BLaER1 (cell line): ENCODE measurements at regions not wholly inside any gene's neighbourhood (a gene's known extent, or its start where the extent isn't known, plus 50 kb on each side); places are given as distances from the start of the nearest gene placed in this dataset.

Experiments used
- H3K27ac ChIP-seq: shearing (Covaris generic); formaldehyde crosslinking; 2 replicates; pipeline ENCODE4 v1.8.1; 2022
- H3K27me3 ChIP-seq: shearing (Covaris generic); formaldehyde crosslinking; 2 replicates; pipeline ENCODE4 v1.8.1; 2022
- H3K36me3 ChIP-seq: shearing (Covaris generic); formaldehyde crosslinking; 2 replicates; pipeline ENCODE4 v1.8.1; 2022
- H3K4me1 ChIP-seq: shearing (Covaris generic); formaldehyde crosslinking; 2 replicates; pipeline ENCODE4 v1.8.1; 2022
- H3K4me2 ChIP-seq: shearing (Covaris generic); formaldehyde crosslinking; 2 replicates; pipeline ENCODE4 v1.8.1; 2022
- H3K4me3 ChIP-seq: shearing (Covaris generic); formaldehyde crosslinking; 2 replicates; pipeline ENCODE4 v1.8.1; 2022
- H3K9ac ChIP-seq: shearing (Covaris generic); formaldehyde crosslinking; 2 replicates; pipeline ENCODE4 v1.8.1; 2022
- H3K9me3 ChIP-seq: shearing (Covaris generic); formaldehyde crosslinking; 2 replicates; pipeline ENCODE4 v1.8.1; 2022
- H4K20me1 ChIP-seq: shearing (Covaris generic); formaldehyde crosslinking; 2 replicates; pipeline ENCODE4 v1.8.1; 2022
- Cebpa-rat ChIP-seq: shearing (Covaris generic); IDR thresholded peaks from 2 replicates; pipeline ENCODE4 v1.8.1; 2022

DNA sequence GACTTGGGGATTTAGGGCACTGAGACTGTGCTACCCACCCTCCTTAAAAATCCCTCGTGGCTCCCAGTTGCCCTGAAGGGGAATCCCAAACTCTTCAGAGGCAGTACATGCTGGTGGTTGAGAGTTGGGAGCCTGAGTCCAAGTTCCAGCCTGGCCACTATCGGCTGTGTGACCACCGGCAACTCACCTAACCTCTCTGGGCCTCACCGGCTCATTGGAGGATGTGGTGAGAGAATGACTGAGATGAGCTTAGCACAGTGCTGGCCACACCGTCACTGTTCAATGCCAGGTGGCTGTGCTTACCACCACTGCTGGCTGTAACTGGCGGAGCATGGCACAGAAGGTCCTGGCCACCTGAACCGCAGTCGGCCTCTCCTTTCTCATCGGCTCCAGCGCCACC is 200.2 kb downstream of the C9orf50 start:
- Histone ChIP-seq H3K9ac (no peak overlapping the region), H3K4me1 (peaks cover 84% of the 10 kb centered on the region), H3K36me3 (no peaks in the 10 kb centered on the region), H4K20me1 (no peaks in the 10 kb centered on the region), H3K27me3 (no peaks in the 10 kb centered on the region), H3K9me3 (no peaks in the 10 kb centered on the region), H3K27ac (0 out of 2 replicates have a peak overlapping the region, but pooled peaks have one; percentile 9), H3K4me2 (no peak overlapping the region), H3K4me3 (no peak overlapping the region)
- no peak for TF ChIP-seq Cebpa-rat

DNA sequence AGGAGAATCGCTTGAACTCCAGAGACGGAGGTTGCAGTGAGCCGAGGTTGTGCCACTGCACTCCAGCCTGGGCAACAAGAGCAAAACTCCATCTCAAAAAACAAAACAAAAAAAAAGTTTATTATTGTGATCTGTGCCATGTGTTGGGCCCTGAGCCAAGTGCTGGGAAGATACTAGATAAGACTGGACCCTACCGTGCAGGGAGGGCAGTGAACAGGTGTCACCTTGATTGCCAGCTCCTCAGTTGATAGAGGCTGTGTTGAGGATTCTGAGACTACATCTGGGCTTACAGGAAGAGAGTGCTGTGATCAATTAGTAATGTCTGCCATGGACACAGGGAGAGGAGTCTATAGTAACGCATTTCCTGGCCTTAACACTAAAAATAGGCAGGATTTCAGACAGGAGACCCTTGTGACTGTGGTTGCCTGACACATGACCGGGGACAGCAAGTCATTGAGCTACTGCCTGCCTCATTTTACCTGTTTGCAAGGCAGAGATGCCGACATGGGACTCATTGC is 201.5 kb downstream of the C9orf50 start:
- H3K27ac ChIP-seq: no peak overlapping the region
- no peak for TF ChIP-seq Cebpa-rat

DNA sequence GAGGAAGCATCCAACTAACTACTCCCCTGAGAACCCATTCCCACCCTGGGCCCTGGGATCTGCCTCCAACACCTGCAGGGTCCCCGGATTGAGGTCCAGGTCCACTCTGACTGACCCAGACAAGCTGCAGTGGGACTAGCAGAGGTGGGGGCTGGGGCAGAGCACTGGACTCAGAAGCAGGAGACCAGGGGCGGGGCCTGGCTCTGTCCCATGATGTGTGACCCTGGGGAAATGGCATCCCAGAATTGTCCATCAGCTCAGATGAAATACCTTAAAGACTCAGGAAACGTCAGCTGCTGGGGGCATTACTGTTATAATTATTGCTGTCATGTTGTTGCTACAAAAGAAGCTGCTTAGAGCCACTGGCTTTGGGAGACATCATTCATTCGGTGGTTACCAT is 202.4 kb downstream of the C9orf50 start:
- no peaks in the 10 kb centered on the region for H3K27me3 ChIP-seq
- H3K4me1 ChIP-seq: peaks cover 86% of the 10 kb centered on the region
- H3K27ac ChIP-seq: no peak overlapping the region
- peak overlapping the region; percentile 17; the same call in 1 of the 2 replicates for H3K4me2 ChIP-seq
- H3K9me3 ChIP-seq: no peaks in the 10 kb centered on the region
- H3K9ac ChIP-seq: no peak overlapping the region
- no peak for TF ChIP-seq Cebpa-rat
- H3K4me3 ChIP-seq: no peak overlapping the region
- H3K36me3 ChIP-seq: no peaks in the 10 kb centered on the region
- no peaks in the 10 kb centered on the region for H4K20me1 ChIP-seq

More for the DNA sequence above, 201.5 kb downstream of the C9orf50 start:
- no peaks in the 10 kb centered on the region for H3K27me3 ChIP-seq
- H3K9me3 ChIP-seq: no peaks in the 10 kb centered on the region
- no peaks in the 10 kb centered on the region for H3K36me3 ChIP-seq
- no peak overlapping the region for H3K4me3 ChIP-seq
- no peak overlapping the region for H3K4me2 ChIP-seq
- no peak overlapping the region for H3K9ac ChIP-seq
- no peaks in the 10 kb centered on the region for H4K20me1 ChIP-seq
- peaks cover 89% of the 10 kb centered on the region for H3K4me1 ChIP-seq

DNA sequence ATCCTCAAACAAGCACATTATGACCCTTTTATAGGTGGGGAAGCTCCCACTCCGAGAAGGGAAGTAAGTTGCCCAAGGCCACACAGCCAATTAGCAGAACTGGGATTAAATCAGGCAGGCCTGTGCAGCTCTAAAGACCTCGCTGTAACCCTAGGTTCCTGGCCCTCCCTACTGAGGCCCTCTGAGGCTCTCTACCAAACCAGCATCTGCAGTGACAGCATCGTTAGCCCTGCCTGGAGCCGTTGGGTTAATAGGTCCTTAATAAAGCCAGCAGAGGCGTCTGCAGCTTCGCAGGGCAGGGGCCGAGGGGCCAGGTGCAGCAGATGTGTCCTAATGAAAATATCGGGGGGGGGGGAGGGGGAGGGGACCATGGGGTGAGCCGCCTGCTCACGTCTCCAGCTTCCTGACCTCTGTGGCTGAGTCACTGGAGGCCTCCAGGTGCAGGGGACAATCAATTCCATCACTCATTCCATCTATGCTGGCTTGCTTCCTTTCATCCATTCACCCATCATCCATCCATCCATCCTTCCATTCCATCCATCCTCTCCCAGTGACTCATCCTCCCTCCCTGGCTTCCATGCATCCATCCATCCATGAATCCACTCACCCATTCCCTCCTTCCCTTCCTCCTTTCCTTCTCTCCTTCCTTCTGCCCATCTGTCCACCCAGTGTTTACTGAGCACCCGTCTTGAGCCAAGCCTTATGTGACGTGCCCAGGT is 203.9 kb downstream of the C9orf50 start:
- Histone ChIP-seq H3K27ac (peak overlapping the region; percentile 65), H3K4me3 (no peak overlapping the region), H3K27me3 (no peaks in the 10 kb centered on the region), H3K9ac (0 out of 2 replicates have a peak overlapping the region, but pooled peaks have one; percentile 24), H3K4me1 (peaks cover 84% of the 10 kb centered on the region), H4K20me1 (no peaks in the 10 kb centered on the region), H3K36me3 (no peaks in the 10 kb centered on the region), H3K9me3 (no peaks in the 10 kb centered on the region), H3K4me2 (peak overlapping the region; percentile 100)
- TF ChIP-seq Cebpa-rat: no peak

DNA sequence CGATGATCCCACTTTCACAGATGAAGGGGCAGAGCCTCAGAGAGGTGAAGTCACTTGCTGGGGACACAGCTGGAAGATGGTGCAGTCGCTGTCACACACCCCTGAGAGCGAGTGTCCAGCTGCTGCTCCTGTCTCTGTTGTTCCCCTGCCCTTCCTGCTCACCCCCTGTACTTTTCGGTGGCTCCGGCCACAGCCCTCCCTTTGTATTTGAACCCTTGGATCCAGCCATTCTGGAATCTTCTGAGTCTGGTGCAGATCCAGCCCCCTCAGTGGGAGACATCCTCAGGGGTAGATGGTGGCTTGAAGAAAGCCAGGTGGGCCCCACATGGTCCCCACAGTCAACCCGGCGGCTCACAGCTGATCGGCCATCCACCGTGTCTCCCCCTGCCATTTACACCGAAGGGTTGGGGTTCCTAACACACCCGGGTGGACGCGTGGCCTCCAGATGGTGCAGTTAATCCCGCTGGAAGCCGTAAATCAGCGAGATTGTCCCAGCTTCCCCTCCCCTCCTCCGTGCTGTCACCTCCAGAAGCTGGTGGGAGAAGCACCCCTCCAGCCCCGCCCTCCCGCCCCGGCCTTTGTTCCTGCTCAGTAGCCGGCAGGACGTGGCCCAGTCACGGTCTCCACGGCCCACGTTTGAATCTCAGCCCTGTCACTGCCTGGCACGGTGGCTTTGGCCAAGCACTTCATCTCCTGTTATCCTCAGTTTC is 204.8 kb downstream of the C9orf50 start:
- Histone ChIP-seq H3K27ac (peak overlapping the region; percentile 100), H3K4me1 (peaks cover 92% of the 10 kb centered on the region), H3K9ac (peak overlapping the region; percentile 40; the same call in 1 of the 2 replicates), H3K4me2 (peak overlapping the region; percentile 100), H3K9me3 (no peaks in the 10 kb centered on the region), H4K20me1 (no peaks in the 10 kb centered on the region), H3K36me3 (no peaks in the 10 kb centered on the region), H3K27me3 (no peaks in the 10 kb centered on the region), H3K4me3 (no peak overlapping the region)
- TF ChIP-seq Cebpa-rat: no peak

DNA sequence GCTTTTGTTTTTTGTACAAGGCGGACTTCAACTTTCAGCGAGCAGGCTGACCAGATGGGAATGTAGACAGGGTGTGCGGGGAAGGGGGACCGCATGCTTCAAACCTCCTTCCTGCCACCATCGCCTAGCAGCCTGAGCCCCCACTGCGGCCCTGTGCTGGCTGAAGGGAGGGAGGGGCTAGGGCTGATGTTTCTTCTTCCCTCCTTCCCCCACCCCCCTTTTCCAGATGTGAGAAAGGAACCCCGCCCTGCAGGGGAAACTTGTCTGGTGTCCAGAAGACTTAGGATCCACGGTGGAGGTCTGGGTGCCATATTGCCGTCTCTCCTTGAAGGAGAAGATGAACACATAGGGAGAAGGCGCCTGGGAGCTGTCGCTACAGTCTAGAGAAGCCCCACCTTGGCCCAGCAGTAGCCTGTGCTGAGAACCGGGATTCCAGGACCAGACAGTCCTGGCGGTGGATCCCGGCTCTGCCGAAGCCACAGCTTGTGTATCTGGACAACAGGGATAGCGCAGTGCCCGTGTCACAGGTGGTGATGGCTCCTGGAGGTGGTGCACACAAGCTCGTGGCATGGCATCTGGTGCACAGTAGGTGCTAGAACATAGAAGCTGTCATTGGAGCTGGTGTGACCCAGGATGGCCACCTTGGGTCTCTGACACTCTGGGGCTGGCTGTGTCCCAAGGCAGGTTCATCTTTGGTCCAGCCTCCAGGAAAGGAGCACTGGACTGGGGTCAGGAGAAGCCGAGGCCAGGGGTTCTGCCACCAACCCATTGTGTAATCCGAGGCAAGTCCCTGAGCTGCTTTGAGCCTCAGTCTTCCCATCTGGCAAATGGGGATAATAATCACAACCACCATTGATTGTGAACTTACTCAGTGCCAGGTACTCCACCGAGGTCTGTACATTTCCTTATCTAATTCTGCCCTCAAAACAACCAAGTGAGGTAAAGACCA is 205.6 kb downstream of the C9orf50 start:
- H3K4me3 ChIP-seq: no peak overlapping the region
- no peaks in the 10 kb centered on the region for H3K27me3 ChIP-seq
- peak overlapping the region; percentile 98 for H3K9ac ChIP-seq
- no peaks in the 10 kb centered on the region for H4K20me1 ChIP-seq
- peak overlapping the region; percentile 100 for H3K4me2 ChIP-seq
- no peak for TF ChIP-seq Cebpa-rat
- peaks cover 6% of the 10 kb centered on the region for H3K9me3 ChIP-seq
- H3K27ac ChIP-seq: peak overlapping the region; percentile 100
- no peaks in the 10 kb centered on the region for H3K36me3 ChIP-seq
- H3K4me1 ChIP-seq: peaks cover 85% of the 10 kb centered on the region

DNA sequence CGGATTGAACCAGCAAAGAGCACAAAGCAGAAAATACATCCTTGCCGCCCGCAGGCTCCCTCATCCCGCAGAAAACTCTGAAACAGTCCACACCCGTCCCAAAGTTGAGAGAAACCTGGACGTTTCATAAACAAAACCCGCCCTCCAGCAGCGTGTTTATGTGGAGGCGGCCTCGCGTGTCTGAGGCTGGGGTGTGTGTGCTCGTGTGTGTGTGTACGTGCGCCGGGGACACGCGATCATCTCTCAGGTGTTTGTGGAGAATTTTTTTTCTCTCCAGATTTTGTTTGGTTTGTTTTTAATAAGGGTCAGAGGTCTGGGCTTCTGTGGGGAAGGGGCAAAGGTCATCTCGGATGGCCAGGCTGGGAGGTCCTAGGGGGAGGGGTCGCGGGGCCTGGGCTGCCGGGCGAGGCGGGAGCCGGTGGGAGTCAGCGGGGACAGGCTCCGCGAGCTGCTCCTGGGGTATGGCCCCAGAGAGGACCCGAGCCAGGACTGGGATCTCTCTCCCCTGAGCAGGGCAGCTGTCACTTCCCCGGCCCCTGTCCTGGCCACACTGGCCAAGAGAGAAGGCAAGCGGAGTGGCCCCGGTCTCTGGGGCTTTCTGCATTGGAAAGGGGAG is 206.4 kb downstream of the C9orf50 start:
- Histone ChIP-seq H3K9ac (peak overlapping the region; percentile 98), H3K36me3 (no peaks in the 10 kb centered on the region), H4K20me1 (no peaks in the 10 kb centered on the region), H3K27ac (peak overlapping the region; percentile 100), H3K4me2 (peak overlapping the region; percentile 100), H3K27me3 (no peaks in the 10 kb centered on the region), H3K4me1 (peaks cover 82% of the 10 kb centered on the region), H3K9me3 (peaks cover 12% of the 10 kb centered on the region), H3K4me3 (peak overlapping the region; percentile 66)
- TF ChIP-seq Cebpa-rat: no peak

DNA sequence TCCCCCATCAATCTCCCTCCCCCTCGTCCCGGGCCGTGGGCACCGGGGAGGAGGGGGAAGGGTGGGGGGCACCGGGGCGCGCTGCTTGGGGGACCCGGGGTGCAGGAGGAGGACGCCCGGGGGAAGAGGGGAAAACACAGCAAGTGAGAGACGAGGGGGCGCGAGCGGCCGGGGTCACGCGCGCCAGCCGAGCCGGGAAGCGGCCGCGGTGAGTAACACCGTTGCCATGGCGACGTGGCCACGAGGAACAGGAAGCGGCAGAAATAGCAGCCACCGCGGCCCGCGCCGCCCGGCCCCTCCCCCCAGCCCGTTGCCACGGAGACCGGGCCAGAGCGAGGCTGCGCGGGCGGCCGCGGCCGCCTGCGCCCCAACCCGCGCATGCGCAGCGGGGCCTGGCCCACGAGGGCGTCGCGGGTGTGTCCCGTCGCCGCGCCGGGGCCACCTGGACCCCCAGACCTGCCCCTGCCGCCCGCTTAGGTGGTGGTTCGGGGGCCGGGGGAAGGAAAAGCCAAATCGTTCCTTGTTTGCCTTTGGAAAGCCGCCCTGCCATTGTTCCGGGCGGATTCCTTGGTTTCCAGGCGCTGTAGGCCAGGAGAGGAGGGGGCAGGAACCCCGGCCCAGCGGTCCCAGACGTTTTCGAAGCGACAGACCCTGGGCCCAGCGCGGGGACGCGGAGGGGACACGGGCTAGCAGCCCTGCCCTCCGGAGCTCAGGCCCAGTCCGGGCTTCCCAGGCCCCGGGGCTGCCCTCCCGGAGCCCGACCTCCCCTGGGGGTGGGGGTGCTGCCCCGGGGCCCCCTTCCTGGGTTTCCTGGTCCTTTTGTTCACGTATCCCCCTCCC is 207.1 kb downstream of the C9orf50 start:
- H3K9me3 ChIP-seq: peaks cover 12% of the 10 kb centered on the region
- no peaks in the 10 kb centered on the region for H4K20me1 ChIP-seq
- no peaks in the 10 kb centered on the region for H3K36me3 ChIP-seq
- peak overlapping the region; percentile 100 for H3K27ac ChIP-seq
- peak overlapping the region; percentile 100 for H3K4me2 ChIP-seq
- peaks cover 82% of the 10 kb centered on the region for H3K4me1 ChIP-seq
- peak overlapping the region; percentile 66 for H3K4me3 ChIP-seq
- H3K9ac ChIP-seq: peak overlapping the region; percentile 98
- H3K27me3 ChIP-seq: no peaks in the 10 kb centered on the region
- no peak for TF ChIP-seq Cebpa-rat
